ENCODE measurements at regions not wholly inside any gene's neighbourhood (a gene's known extent, or its start where the extent isn't known, plus 50 kb on each side); places are given as distances from the start of the nearest gene placed in this dataset.

GRCh38 chr2:224195925-224196571 is 157.0 kb upstream of the SERPINE2 start:
- H3K4me3 ChIP-seq (ENCODE audit: low read length, poor library complexity, severe bottlenecking), result no peak overlapping the region
- TF ChIP-seq CTCF (conservative IDR thresholded peaks at IDR 0.05; ENCODE audit: low read length) (no peak), EZH2phosphoT487 (IDR thresholded peaks at IDR 0.05; ENCODE audit: borderline replicate concordance) (no peak)
- H2AFZ ChIP-seq (ENCODE audit: low read length), result no peak overlapping the region
- no peaks in the 10 kb centered on the region for H3K9me2 ChIP-seq (replicated peaks; ENCODE audit: low read depth, low read length)
- no peaks in the 10 kb centered on the region for H3K27me3 ChIP-seq (ENCODE audit: insufficient read depth, low read length, poor library complexity, severe bottlenecking)
- no peaks in the 10 kb centered on the region for H4K20me1 ChIP-seq (ENCODE audit: insufficient read depth, low read length, poor library complexity, severe bottlenecking)
- H3F3A ChIP-seq (ENCODE audit: low read depth), result no peaks in the 10 kb centered on the region
- H3K79me2 ChIP-seq (ENCODE audit: insufficient read depth, low read length), result no peaks in the 10 kb centered on the region
- H3K36me3 ChIP-seq (ENCODE audit: insufficient read depth, low read length), result no peaks in the 10 kb centered on the region
- no peak overlapping the region for H3K4me2 ChIP-seq (ENCODE audit: low read depth, low read length, poor library complexity, severe bottlenecking)
- no peaks in the 10 kb centered on the region for H3K4me1 ChIP-seq (ENCODE audit: insufficient read depth, low read length, poor library complexity, severe bottlenecking)
- H3K9me3 ChIP-seq (ENCODE audit: insufficient read depth, low read depth, low read length), result no peaks in the 10 kb centered on the region; the same call in 1 of the 2 replicates
- H3K9ac ChIP-seq (ENCODE audit: low read depth, low read length, poor library complexity, severe bottlenecking), result no peak overlapping the region

GRCh38 chr2:224194161-224194560 is 155.1 kb upstream of the SERPINE2 start:
- no peaks in the 10 kb centered on the region for H3K79me2 ChIP-seq (ENCODE audit: insufficient read depth, low read length)
- no peaks in the 10 kb centered on the region for H3K9me2 ChIP-seq (replicated peaks; ENCODE audit: low read depth, low read length)
- no peak overlapping the region for H2AFZ ChIP-seq (ENCODE audit: low read length)
- H3K9ac ChIP-seq (ENCODE audit: low read depth, low read length, poor library complexity, severe bottlenecking), result no peak overlapping the region
- H4K20me1 ChIP-seq (ENCODE audit: insufficient read depth, low read length, poor library complexity, severe bottlenecking), result no peaks in the 10 kb centered on the region
- no peak overlapping the region for H3K4me2 ChIP-seq (ENCODE audit: low read depth, low read length, poor library complexity, severe bottlenecking)
- TF ChIP-seq EZH2phosphoT487 (IDR thresholded peaks at IDR 0.05; ENCODE audit: borderline replicate concordance) (no peak), CTCF (conservative IDR thresholded peaks at IDR 0.05; ENCODE audit: low read length) (no peak)
- no peaks in the 10 kb centered on the region for H3K36me3 ChIP-seq (ENCODE audit: insufficient read depth, low read length)
- H3K4me1 ChIP-seq (ENCODE audit: insufficient read depth, low read length, poor library complexity, severe bottlenecking), result no peaks in the 10 kb centered on the region
- no peaks in the 10 kb centered on the region; the same call in 1 of the 2 replicates for H3K9me3 ChIP-seq (ENCODE audit: insufficient read depth, low read depth, low read length)
- H3K4me3 ChIP-seq (ENCODE audit: low read length, poor library complexity, severe bottlenecking), result no peak overlapping the region
- no peaks in the 10 kb centered on the region for H3K27me3 ChIP-seq (ENCODE audit: insufficient read depth, low read length, poor library complexity, severe bottlenecking)
- H3F3A ChIP-seq (ENCODE audit: low read depth), result no peaks in the 10 kb centered on the region

GRCh38 chr2:224191465-224191864 is 152.4 kb upstream of the SERPINE2 start:
- Histone ChIP-seq H3K27me3 (ENCODE audit: insufficient read depth, low read length, poor library complexity, severe bottlenecking) (no peaks in the 10 kb centered on the region), H3K4me2 (ENCODE audit: low read depth, low read length, poor library complexity, severe bottlenecking) (no peak overlapping the region), H3K9me3 (ENCODE audit: insufficient read depth, low read depth, low read length) (no peaks in the 10 kb centered on the region; the same call in 1 of the 2 replicates), H3F3A (ENCODE audit: low read depth) (no peaks in the 10 kb centered on the region), H3K9me2 (replicated peaks; ENCODE audit: low read depth, low read length) (no peaks in the 10 kb centered on the region), H3K9ac (ENCODE audit: low read depth, low read length, poor library complexity, severe bottlenecking) (no peak overlapping the region), H3K4me3 (ENCODE audit: low read length, poor library complexity, severe bottlenecking) (no peak overlapping the region), H3K4me1 (ENCODE audit: insufficient read depth, low read length, poor library complexity, severe bottlenecking) (no peaks in the 10 kb centered on the region), H3K36me3 (ENCODE audit: insufficient read depth, low read length) (no peaks in the 10 kb centered on the region), H4K20me1 (ENCODE audit: insufficient read depth, low read length, poor library complexity, severe bottlenecking) (no peaks in the 10 kb centered on the region), H2AFZ (ENCODE audit: low read length) (no peak overlapping the region), H3K79me2 (ENCODE audit: insufficient read depth, low read length) (no peaks in the 10 kb centered on the region)
- TF ChIP-seq CTCF (conservative IDR thresholded peaks at IDR 0.05; ENCODE audit: low read length) (no peak), EZH2phosphoT487 (IDR thresholded peaks at IDR 0.05; ENCODE audit: borderline replicate concordance) (no peak)
